Mesothelial cell of epicardium (in vitro differentiated cells): ENCODE measurements at regions not wholly inside any gene's neighbourhood (a gene's known extent, or its start where the extent isn't known, plus 50 kb on each side); places are given as distances from the start of the nearest gene placed in this dataset.

Source experiments
- DNase-seq, 2 experiments: peaks; one replicate each; pipeline ENCODE4 v3.0.0; 2021; ENCODE audit warnings: low spot score in 2 of 2; ENCODE audit not compliant: unreplicated experiment in 2 of 2
- H3K27ac Mint-ChIP-seq: 2 replicates; pipeline ENCODE4 v1.8.0; 2021; ENCODE audit warnings: mixed read lengths
- H3K27me3 Mint-ChIP-seq: 2 replicates; pipeline ENCODE4 v1.8.0; 2021; ENCODE audit warnings: low read depth, mixed read lengths
- H3K36me3 Mint-ChIP-seq: 2 replicates; pipeline ENCODE4 v1.8.0; 2021; ENCODE audit warnings: mixed read lengths
- H3K4me1 Mint-ChIP-seq: 2 replicates; pipeline ENCODE4 v1.8.0; 2021; ENCODE audit warnings: mixed read lengths
- H3K4me3 Mint-ChIP-seq: 2 replicates; pipeline ENCODE4 v1.8.0; 2021; ENCODE audit warnings: mild to moderate bottlenecking, moderate library complexity, mixed read lengths
- H3K9me3 Mint-ChIP-seq: 2 replicates; pipeline ENCODE4 v1.8.0; 2021; ENCODE audit warnings: mixed read lengths
- TF ChIP-seq, protein P1 (sequence below): fragments of 200-600 bp; sonication (generic); IDR thresholded peaks from one replicate; pipeline ENCODE4 v1.5.0; 2021; ENCODE audit warnings: antibody characterized with exemption; ENCODE audit not compliant: unreplicated experiment

GRCh38 chr10:123284022-123284421 is 129.8 kb downstream of the BUB3 start:
- Mint-ChIP-seq H3K36me3 (no peaks in the 10 kb centered on the region), H3K4me1 (peaks cover 2% of the 10 kb centered on the region), H3K27ac (no peak overlapping the region), H3K27me3 (peaks cover 25% of the 10 kb centered on the region), H3K4me3 (no peak overlapping the region), H3K9me3 (no peaks in the 10 kb centered on the region)
- DNase-seq: no peak
- TF ChIP-seq, protein P1, sequence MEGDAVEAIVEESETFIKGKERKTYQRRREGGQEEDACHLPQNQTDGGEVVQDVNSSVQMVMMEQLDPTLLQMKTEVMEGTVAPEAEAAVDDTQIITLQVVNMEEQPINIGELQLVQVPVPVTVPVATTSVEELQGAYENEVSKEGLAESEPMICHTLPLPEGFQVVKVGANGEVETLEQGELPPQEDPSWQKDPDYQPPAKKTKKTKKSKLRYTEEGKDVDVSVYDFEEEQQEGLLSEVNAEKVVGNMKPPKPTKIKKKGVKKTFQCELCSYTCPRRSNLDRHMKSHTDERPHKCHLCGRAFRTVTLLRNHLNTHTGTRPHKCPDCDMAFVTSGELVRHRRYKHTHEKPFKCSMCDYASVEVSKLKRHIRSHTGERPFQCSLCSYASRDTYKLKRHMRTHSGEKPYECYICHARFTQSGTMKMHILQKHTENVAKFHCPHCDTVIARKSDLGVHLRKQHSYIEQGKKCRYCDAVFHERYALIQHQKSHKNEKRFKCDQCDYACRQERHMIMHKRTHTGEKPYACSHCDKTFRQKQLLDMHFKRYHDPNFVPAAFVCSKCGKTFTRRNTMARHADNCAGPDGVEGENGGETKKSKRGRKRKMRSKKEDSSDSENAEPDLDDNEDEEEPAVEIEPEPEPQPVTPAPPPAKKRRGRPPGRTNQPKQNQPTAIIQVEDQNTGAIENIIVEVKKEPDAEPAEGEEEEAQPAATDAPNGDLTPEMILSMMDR: no peak

DNA sequence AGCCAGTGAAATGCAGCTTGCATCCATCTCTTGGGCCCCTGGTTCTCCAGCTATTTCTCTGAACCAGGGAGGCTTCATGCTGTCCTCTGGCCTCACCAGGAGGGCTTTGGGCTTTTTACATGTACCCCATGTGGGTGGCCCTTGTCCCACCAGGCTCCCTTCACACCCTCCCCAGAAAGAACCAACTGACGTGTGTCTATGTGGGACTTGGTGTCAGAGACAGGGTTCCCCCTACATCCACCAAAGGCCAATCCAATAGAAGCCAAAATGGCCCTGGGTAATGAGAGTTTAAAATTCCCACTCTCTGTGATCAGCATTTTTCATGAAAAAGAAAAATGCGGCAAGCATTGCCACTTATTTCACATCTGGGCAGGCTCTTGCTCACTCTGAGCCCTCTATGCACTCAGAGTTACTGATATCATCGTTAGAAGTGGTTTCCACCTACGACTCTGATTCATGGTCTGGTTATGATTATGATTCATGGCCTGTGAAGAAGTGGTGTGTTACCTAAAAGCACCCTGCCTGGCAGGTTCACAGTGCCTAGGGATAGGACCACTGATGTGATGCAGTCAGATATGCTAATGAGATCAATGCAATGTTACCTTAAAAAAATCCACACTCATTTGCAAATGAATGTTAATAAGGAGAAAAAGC is 133.5 kb downstream of the BUB3 start:
- H3K36me3 Mint-ChIP-seq: no peaks in the 10 kb centered on the region
- H3K4me3 Mint-ChIP-seq: no peak overlapping the region
- no peak overlapping the region for H3K27ac Mint-ChIP-seq
- DNase-seq: no peak
- TF ChIP-seq, protein P1: no peak
- no peaks in the 10 kb centered on the region for H3K4me1 Mint-ChIP-seq
- H3K27me3 Mint-ChIP-seq: peaks cover 24% of the 10 kb centered on the region
- peaks cover 14% of the 10 kb centered on the region for H3K9me3 Mint-ChIP-seq

DNA sequence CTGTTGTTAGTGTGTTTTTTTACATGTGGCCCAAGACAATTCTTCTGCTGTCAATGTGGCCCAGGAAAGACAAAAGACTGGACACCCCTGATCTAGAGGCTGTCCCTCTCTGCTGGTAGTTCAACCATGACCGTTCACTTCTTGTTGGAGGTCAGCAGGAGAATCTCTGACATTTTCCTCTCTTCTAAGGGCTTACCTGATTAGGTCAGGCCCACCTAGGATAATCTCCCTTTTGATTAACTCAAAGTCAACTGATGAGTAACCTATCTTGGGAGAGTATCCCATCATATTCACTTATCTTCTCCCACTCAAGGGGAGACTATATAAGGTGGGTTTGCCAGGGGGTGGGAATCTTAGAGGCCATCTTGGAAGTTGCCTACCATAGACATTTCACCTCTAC is 135.2 kb downstream of the BUB3 start:
- DNase-seq: no peak
- Mint-ChIP-seq H3K4me3 (no peak overlapping the region), H3K4me1 (no peaks in the 10 kb centered on the region), H3K27me3 (peaks cover 23% of the 10 kb centered on the region), H3K36me3 (no peaks in the 10 kb centered on the region), H3K27ac (no peak overlapping the region), H3K9me3 (peaks cover 14% of the 10 kb centered on the region)
- TF ChIP-seq, protein P1: no peak

- Mint-ChIP-seq H3K27me3 (peaks cover 9% of the 10 kb centered on the region), H3K4me1 (no peaks in the 10 kb centered on the region), H3K9me3 (peaks cover 14% of the 10 kb centered on the region), H3K4me3 (no peak overlapping the region), H3K27ac (no peak overlapping the region), H3K36me3 (no peaks in the 10 kb centered on the region)
- no peak for DNase-seq
- TF ChIP-seq, protein P1: no peak
Observed at GRCh38 chr10:123294109-123294508, 139.9 kb downstream of the BUB3 start.

DNA sequence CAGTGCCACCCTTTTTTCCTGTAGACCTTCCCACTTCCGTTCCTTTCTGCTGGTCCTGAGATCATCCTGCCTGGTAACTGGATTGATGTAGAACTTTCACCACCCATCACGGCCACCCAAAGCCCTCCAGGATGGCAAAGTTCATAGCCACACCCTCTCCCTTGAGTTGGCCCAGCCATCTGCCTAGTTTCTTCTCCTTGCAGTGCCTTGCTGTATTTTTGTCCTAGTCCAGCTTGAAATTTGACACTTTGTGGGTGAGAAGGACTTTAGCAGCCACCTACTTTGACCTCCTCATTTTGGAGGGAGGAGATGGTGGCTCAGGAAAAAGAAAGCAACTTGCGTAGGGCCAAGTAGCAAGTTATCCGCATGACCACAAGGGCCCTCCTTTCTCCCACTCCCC is 140.7 kb downstream of the BUB3 start:
- H3K36me3 Mint-ChIP-seq: no peaks in the 10 kb centered on the region
- H3K9me3 Mint-ChIP-seq: peaks cover 13% of the 10 kb centered on the region
- peaks cover 9% of the 10 kb centered on the region for H3K27me3 Mint-ChIP-seq

More for the DNA sequence above, 140.7 kb downstream of the BUB3 start:
- TF ChIP-seq, protein P1: no peak
- H3K4me1 Mint-ChIP-seq: no peaks in the 10 kb centered on the region
- no peak overlapping the region for H3K27ac Mint-ChIP-seq
- no peak overlapping the region for H3K4me3 Mint-ChIP-seq
- DNase-seq: no peak
